ENCODE measurements at regions not wholly inside any gene's neighbourhood (a gene's known extent, or its start where the extent isn't known, plus 50 kb on each side); places are given as distances from the start of the nearest gene placed in this dataset.

DNA sequence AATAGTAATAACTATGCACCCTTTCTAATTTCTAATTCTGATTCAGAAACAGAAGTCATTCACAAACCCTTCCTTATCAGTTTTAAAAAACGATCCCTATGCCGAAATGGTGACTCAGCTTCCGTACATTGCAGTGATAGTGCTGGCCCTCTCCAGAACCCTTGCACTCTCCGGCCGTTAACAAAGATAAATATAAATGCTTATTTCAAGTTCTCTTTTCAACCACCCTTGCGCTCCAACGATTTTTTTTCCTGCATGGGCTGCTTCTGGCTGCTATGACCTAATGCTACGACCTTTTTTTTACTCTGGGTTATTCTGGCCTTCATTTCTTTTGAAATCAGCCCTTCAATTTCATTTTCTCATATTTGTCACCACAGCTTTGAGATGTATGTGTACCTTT, 646.2 kb downstream of the NTRK3 start:
- TF ChIP-seq, protein P1, sequence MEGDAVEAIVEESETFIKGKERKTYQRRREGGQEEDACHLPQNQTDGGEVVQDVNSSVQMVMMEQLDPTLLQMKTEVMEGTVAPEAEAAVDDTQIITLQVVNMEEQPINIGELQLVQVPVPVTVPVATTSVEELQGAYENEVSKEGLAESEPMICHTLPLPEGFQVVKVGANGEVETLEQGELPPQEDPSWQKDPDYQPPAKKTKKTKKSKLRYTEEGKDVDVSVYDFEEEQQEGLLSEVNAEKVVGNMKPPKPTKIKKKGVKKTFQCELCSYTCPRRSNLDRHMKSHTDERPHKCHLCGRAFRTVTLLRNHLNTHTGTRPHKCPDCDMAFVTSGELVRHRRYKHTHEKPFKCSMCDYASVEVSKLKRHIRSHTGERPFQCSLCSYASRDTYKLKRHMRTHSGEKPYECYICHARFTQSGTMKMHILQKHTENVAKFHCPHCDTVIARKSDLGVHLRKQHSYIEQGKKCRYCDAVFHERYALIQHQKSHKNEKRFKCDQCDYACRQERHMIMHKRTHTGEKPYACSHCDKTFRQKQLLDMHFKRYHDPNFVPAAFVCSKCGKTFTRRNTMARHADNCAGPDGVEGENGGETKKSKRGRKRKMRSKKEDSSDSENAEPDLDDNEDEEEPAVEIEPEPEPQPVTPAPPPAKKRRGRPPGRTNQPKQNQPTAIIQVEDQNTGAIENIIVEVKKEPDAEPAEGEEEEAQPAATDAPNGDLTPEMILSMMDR (conservative IDR thresholded peaks at IDR 0.05; ENCODE audit: low read depth, low read length): no peak
- no peak overlapping the region for H3K4me3 ChIP-seq (ENCODE audit: low read length)
- DNase-seq (ENCODE audit: low read depth): no peak

DNA sequence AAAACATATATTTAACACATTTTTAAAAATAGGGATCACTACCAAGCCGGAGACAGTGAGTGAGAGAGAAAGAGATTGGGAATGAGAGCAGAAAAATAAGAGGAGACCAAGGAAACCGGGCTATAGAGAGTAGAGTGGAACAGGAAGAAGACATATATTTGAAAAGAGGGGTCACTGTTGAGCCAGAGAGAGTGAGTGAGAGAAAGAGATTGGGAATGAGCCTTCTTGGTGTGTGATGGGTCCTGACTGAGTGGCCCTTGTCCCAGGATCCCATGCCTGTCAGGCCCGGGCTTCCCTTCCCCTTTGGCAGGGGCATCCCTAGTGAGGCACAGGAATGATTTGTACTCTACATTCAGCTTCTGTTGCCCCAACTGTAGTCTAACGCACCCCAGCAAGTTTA, 646.6 kb downstream of the NTRK3 start:
- TF ChIP-seq, protein P1 (conservative IDR thresholded peaks at IDR 0.05; ENCODE audit: low read depth, low read length): no peak
- no peak for DNase-seq (ENCODE audit: low read depth)
- no peak overlapping the region for H3K4me3 ChIP-seq (ENCODE audit: low read length)

DNA sequence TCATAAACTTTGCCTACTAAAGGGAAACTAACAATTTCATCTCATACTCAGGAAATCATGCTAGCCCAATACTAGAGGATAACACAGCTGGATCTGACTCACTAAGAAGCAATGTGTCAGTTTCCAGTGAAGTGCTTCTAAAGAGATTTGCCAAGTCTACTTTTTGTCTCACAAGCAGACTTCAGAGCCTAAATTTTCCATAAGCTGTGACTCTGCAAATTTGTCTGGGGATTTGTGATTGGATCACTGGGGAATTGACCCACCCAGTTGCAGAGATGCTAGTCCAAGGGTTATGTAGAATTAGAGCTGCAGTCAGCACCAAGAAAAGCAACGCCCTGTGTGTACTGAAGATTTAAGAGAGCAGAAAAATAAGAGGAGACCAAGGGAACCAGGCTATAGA, 647.1 kb downstream of the NTRK3 start:
- TF ChIP-seq, protein P1 (conservative IDR thresholded peaks at IDR 0.05; ENCODE audit: low read depth, low read length): no peak
- no peak overlapping the region for H3K4me3 ChIP-seq (ENCODE audit: low read length)
- DNase-seq (ENCODE audit: low read depth): peak; percentile 21

DNA sequence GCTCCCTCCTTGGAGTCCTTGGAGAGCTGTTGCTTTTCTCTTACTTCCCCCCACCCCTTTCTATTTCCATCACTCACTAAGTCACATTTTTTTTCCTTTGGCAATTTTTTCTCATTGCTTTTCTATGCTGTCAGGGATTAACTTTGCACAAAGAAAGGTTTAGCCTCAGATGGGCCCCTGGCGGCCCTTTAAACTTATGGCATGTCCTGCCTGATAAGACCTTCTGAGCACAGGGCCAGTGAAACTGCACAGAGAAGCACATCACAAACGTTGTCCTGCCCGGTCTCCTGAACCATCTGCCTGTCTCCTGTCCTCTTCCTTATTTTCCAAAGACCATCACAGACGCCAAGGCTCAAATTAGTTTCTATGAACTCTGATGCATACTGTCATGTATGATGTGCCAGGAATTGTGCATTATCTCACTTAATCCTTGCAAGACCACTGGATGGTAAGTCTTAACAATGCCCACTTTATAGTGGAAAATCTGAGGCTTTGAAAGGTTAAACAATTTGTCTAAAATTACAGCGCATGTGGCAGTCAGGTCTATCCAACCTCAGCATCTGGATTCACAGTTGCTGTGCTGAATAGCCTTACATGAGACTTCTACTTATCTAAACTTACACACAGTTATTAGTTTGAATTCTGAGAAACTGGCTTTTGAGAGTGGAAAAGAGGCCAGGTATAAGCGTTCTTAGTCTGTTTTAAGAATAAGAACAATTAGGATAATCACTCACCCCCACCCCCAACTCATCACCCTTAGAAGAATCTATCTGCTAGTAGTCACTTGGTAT, 648.1 kb downstream of the NTRK3 start:
- H3K4me3 ChIP-seq (ENCODE audit: low read length): no peak overlapping the region
- TF ChIP-seq, protein P1 (conservative IDR thresholded peaks at IDR 0.05; ENCODE audit: low read depth, low read length): peak; percentile 45
- peak; percentile 23 for DNase-seq (ENCODE audit: low read depth)

DNA sequence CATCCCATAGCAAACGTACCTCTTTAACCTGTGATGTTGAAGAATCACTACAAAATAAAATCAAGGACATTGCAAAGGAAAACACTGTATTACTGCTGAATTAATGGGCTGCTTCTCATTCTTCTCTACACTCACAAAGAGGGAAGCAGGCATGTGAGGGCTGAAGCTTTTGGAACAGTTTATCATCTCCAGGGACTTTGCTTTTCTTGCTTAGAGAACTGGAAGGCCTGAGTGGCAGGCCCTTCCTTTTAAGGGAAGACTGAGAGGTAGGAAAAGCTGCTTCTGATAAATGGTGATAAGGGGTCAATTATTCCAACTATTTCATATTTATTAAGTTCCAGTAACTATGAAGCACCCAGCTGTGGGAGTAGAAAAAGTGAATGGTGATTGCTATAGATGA, 649.6 kb downstream of the NTRK3 start:
- TF ChIP-seq, protein P1 (conservative IDR thresholded peaks at IDR 0.05; ENCODE audit: low read depth, low read length): no peak
- no peak overlapping the region for H3K4me3 ChIP-seq (ENCODE audit: low read length)
- DNase-seq (ENCODE audit: low read depth): no peak

DNA sequence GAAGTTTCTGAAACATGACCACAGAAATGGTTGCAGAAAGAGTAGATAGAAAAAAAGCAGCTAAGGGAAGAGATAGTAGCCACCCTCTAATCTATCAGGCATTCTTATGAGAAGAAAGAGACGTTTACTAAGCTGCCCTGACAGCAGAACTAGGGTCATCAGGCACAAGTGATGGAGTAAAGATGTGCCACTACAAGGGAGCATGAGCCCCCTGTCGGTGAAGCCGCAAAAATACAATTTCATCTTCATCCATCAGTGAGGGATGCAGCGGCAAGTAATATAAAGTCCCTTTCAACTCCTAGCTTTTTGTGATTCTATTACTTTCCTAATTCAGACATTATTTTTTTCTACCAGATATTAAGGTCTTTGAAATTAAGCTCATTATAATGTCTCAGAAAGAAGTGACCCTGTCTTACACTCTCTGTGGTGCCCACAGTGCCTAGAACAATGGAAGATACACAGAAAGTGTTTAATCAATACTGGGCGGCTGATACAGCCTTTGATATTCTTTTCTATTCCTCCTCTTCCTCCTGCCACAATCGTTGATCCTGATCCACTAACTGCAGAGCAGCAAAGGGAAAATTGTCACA, 651.6 kb downstream of the NTRK3 start:
- H3K4me3 ChIP-seq (ENCODE audit: low read length): no peak overlapping the region
- TF ChIP-seq, protein P1 (conservative IDR thresholded peaks at IDR 0.05; ENCODE audit: low read depth, low read length): peak; percentile 66
- no peak for DNase-seq (ENCODE audit: low read depth)

DNA sequence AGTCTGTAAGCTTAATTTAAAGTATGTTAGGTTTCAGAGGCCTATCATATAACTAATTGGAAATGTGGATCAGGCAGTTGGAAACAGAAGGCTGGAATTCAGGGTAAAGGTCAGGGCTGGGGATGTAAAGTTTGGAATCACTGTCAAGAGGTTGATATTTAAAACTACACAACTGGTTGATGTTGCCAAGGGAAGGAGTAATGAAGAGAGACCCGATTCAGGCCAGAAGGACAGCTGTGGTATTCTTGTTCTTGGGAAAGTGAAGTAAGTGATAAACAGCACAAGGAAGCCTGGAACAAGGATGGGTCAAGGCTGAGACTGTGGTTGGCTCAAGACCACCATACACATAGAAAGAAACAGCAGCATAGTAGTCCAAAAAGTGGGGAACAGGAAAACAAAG, 654.2 kb downstream of the NTRK3 start:
- TF ChIP-seq, protein P1 (conservative IDR thresholded peaks at IDR 0.05; ENCODE audit: low read depth, low read length): no peak
- no peak overlapping the region for H3K4me3 ChIP-seq (ENCODE audit: low read length)
- no peak for DNase-seq (ENCODE audit: low read depth)
